ENCODE measurements at regions not wholly inside any gene's neighbourhood (a gene's known extent, or its start where the extent isn't known, plus 50 kb on each side); places are given as distances from the start of the nearest gene placed in this dataset.

GRCh38 chr12:75564398-75564797 lies 53.0 kb upstream of the KRR1 start:
- Histone ChIP-seq H3K4me2 (ENCODE audit: low read length) (no peak overlapping the region), H3K4me1 (no peaks in the 10 kb centered on the region), H3K9me3 (ENCODE audit: control insufficient read depth, low read length) (no peaks in the 10 kb centered on the region), H3K36me3 (ENCODE audit: control insufficient read depth, insufficient read depth, low read length) (no peaks in the 10 kb centered on the region), H3K4me3 (ENCODE audit: low read depth, low read length) (no peak overlapping the region), H2AFZ (no peak overlapping the region), H3K27me3 (ENCODE audit: control insufficient read depth, insufficient read depth, low read length) (no peaks in the 10 kb centered on the region), H3K9ac (no peak overlapping the region), H3K79me2 (no peaks in the 10 kb centered on the region), H3K27ac (no peak overlapping the region)
- no peak for TF ChIP-seq CTCF (IDR thresholded peaks at IDR 0.05)

GRCh38 chr12:75563351-75563750 lies 51.9 kb upstream of the KRR1 start:
- Histone ChIP-seq H3K27ac (no peak overlapping the region), H3K4me3 (ENCODE audit: low read depth, low read length) (no peak overlapping the region), H3K9me3 (ENCODE audit: control insufficient read depth, low read length) (no peaks in the 10 kb centered on the region), H3K79me2 (no peaks in the 10 kb centered on the region), H3K4me1 (no peaks in the 10 kb centered on the region), H3K36me3 (ENCODE audit: control insufficient read depth, insufficient read depth, low read length) (no peaks in the 10 kb centered on the region), H2AFZ (no peak overlapping the region), H3K4me2 (ENCODE audit: low read length) (no peak overlapping the region), H3K27me3 (ENCODE audit: control insufficient read depth, insufficient read depth, low read length) (no peaks in the 10 kb centered on the region), H3K9ac (no peak overlapping the region)
- TF ChIP-seq CTCF (IDR thresholded peaks at IDR 0.05): no peak

- no peak for TF ChIP-seq CTCF (IDR thresholded peaks at IDR 0.05)
- H3K9ac ChIP-seq: no peak overlapping the region
- no peaks in the 10 kb centered on the region for H3K79me2 ChIP-seq
- H3K36me3 ChIP-seq (ENCODE audit: control insufficient read depth, insufficient read depth, low read length): no peaks in the 10 kb centered on the region
- H3K4me3 ChIP-seq (ENCODE audit: low read depth, low read length): no peak overlapping the region
- H2AFZ ChIP-seq: no peak overlapping the region
- H3K27me3 ChIP-seq (ENCODE audit: control insufficient read depth, insufficient read depth, low read length): no peaks in the 10 kb centered on the region
- no peak overlapping the region for H3K4me2 ChIP-seq (ENCODE audit: low read length)
- no peak overlapping the region for H3K27ac ChIP-seq
- no peaks in the 10 kb centered on the region for H3K9me3 ChIP-seq (ENCODE audit: control insufficient read depth, low read length)
- no peaks in the 10 kb centered on the region for H3K4me1 ChIP-seq
These were observed 50.5 kb upstream of the KRR1 start for GRCh38 chr12:75561921-75562320.
